ENCODE measurements at regions not wholly inside any gene's neighbourhood (a gene's known extent, or its start where the extent isn't known, plus 50 kb on each side); places are given as distances from the start of the nearest gene placed in this dataset.
"Not testable (repeated sequence)": the region's sequence is repeated elsewhere in the genome, so short reads cannot be mapped to it uniquely, and the experiment has no call there.

DNA sequence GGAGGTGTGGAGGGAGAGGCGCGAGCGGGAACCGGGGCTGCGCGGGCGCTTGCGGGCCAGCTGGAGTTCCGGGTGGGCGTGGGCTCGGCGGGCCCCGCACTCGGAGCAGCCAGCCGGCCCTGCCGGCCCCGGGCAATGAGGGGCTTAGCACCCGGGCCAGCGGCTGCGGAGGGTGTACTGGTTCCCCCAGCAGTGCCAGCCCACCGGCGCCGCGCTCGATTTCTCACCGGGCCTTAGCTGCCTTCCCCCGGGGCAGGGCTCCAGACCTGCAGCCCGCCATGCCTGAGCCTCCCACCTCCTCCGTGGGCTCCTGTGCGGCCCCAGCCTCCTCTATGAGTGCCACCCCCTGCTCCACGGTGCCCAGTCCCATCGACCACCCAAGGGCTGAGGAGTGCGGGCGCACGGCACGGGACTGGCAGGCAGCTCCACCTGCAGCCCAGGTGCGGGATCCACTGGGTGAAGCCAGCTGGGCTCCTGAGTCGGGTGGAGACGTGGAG is 141.4 kb downstream of the SPRY1 start:
- DNase-seq (ENCODE audit: low spot score): not testable (repeated sequence)

DNA sequence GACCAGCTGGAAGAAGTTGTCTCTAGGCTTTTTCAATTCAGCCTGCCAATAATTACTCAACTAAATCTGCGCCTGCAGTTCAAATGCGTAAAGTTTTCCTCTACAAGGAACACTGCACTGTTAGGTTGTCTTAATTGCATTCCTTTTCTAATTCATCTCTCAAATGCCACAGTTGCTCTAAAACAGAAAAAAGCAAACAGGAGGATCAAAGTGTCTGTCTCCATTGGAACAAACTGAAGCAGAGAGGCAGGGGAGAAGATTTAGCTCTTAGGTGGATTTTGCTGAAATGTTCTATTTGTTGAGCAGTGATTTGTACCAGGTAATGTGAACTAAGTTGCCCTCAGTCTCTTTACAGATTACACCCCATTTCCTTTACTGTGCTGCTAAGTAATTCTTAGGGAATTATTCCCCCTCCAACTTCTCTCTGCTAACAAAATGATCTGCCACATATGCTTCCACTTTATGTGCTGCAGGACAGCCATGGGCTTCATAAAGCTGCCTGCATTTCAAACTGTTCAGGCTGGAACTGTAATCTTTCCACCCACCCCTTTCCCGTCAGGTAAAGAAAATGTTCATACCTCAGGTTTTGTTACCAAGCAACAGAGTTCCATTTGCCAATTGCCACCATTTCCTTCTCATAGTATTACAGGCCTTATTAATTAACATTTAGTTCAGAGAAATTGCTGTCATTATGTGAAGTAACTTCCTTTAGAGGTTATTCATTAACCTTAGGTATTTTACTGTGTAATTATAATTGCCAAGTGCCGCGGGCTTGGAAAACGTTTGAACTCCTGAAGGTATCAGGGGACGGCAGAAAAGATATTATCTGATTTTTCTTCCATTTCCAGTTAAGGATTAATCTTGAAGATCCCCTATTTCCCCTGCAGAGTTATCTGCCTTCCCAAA is 149.3 kb downstream of the SPRY1 start:
- no peak for DNase-seq (ENCODE audit: low spot score)

DNA sequence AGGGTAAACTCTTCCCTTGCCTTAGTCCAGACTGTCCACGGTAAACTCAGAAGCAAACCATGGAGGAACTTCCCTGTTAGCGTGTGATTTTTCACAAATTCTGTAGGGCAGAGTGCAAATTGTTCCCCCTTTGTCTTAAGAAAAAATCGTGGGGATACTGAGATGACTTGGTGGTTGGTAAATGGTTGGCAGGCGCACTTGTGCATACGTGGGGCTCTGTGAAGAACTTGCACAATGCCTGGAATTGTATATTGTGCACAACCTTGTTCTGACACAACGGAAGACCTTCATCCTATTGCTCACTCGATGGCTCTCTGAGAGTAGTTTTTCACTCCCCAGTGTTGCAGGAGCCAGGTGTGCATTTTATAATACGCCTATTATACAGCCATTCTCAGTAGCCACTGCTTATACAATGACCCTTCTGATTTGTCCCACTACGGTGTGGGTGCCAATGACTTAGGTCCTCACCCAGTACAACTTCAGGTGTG is 150.0 kb downstream of the SPRY1 start:
- no peak for DNase-seq (ENCODE audit: low spot score)

DNA sequence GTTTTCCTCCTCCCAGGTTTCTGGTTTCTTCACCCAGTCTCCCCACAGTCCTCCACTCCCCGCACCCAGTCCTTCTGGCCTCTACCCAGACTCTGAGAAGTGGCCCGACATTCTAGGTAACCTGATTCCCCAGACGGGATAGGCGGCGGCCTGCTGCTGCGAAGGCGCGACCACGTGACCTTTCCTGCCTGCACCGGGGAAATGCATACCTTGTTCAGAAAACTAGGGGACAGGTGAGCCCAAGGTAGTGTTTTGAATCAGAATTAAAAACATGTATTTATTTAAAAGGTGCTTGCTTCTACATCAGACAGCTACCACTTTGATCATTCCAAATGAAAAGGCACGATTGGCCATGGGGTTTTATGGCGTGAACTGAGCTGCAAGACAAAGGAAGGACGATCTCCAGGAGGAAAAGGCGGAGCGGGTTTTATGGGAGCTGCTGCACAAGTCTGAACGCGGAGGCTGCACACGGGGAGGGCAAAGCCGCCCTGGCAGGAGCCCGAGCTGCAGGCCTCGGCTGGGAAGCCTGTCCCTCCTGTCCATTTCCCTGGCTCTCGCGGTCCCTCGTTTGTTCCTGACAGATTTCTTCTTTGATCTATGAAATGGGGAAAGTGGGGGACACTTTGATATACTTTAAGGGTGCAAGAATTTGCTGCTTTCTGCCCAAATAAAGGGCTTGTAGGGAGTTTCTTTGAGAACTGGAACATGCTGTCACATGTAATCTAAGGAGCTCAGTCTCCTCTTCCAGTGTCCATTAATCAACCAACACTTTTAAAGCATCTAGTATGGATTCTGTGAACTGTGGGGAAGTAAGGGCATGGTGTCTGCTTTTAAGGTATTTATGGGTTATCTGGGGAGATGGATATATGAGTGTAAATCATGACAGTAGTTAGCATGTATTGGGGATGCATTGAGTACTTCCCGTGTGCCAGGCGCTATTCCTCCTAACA is 150.9 kb downstream of the SPRY1 start:
- no peak for DNase-seq (ENCODE audit: low spot score)

DNA sequence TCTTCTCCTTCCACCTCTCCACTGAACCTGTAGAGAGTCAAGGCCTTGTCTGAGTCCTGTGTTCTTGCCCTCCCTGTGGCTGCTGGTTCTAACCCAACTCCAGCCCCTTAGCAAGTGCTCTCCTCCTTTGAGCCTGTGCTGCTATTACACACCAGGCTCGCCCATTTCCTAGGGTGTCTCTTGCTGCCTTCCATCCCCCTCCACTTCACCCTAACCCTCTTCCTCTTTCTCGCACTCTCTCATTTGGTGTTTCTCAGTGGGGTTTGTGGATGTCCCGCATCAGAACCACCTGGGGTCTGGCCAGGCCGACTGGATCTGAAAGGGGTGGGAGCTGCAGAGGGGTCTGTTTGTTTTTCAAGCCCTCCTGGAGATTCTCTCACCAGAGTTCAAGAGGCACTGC is 156.7 kb downstream of the SPRY1 start:
- no peak for DNase-seq (ENCODE audit: low spot score)

DNA sequence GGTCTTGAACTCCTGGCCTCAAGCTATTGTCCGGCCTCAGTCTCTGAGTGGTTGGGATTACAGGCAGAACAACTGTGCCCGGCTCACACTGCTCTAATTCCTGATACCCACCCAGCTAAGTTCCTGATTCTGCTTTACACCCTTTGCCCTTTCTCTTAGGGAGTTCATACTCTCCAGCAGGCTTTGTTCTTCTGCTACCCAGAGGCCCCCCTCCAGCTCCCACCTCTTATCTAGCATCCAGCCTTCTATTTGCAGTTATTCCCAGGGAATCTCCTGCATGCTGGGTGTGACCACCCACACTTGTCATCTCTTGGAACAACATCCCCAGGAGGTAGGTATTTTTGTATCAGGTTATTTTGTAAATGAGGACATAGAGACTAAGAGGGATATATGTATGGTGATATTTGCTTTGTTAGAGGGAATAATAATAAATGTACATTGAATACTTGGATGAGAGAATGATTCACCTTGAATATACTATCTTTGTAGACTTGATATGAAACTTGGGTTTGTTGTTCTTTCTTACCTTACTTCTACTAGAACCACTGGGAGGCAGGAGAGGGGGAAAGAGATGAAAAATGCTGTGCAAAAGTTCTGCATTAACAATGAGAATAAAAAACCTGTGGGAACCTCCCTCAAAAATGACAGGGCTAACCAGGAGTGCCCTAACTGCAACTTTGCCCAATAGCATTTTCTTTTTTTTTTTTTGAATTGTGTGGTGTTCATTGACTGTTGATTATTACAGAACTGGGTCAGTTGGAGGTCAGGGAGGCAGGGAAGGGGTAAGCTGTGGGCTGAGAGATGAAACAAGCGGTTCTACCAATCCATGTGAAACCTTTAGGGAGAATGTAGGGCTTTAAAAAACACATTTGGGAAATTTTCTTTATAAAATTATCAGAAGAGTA is 157.4 kb downstream of the SPRY1 start:
- no peak for DNase-seq (ENCODE audit: low spot score)

DNA sequence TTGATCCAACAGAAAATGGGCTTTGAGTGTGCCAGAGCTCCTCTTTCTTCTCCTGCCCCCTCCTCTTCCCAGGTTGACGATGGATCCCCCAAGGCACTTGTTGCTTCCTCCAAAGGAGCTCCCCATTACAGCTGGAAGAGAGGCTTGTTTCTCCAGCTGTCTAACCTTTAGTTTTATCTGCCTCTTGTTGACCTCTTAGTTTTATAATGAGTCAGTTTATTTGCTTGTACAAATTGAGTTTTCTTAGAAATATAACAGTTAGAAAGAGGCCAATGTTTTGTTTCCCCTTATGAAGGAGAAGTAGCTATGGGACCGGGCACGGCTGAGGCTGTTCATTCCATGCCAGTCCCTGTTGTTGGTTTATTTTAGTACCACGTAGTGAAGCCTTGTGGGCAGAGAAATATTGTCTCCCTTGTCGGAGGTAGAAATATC is 158.2 kb downstream of the SPRY1 start:
- DNase-seq (ENCODE audit: low spot score): no peak

DNA sequence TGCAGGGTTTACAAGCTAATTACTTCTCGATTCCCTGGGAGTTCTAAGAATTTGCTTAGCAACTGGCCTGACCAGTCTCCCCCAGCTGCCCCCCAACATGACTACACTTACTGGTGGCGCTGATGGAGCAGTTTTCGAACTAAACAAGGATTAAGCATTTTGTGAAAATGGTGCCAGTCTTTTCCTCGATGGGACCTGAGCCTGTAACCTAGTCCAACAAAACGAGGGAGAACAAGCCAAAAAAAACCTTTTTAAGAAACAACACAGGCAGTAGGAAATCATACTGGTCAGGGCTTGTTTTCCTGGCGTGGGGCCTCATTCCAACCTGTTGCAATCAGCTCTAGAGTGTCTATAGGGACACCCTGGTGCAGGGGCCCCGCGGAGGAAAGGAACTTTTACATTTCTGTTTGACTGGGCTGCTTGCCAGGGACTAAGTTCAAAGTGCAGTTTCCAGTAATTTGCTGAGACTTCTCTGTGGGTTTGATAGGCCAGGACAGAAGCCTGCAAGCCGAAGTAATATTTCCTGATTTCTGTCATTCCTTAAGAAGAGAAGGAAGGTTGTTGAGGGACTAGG is 158.7 kb downstream of the SPRY1 start:
- no peak for DNase-seq (ENCODE audit: low spot score)

DNA sequence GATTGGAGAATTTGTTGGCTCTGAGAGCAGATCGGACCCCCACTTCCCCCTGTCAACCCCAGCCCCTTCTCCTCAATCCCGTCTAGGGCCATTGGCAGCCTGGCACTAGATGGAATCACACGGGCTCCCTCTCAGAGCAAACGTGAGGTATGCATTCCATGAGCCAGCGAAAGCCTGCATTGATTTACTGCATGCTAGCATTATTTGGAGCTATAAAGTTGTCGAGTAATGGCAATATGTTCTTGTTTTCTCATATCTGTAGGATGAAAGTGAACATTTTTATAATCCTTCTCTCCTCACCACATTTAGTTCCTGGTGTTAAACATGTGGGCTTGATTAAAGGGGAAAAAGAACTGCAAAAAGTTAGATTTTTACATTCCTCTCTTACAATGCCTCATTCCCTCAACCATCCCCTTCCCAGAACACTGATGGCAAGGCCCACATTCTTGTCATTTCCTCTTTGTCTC is 159.2 kb downstream of the SPRY1 start:
- DNase-seq (ENCODE audit: low spot score): no peak

DNA sequence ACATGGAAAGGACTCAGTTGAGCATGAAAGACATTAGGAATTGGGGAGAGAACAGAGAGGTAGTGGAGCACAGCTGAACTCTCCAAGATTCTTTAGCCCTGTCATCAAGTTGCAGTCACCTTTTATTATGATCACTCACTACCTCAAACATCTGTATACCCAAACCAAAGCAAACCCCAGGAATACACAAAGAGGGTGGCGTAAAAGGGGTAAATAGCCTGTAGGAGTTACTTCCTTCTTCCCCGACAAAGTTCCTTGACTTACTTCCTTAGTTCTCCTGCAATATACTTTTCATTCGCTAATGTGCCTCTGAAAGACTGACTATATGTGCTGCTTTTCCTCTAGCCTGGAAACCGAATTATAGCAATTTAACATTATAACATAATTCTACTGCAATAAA is 159.9 kb downstream of the SPRY1 start:
- DNase-seq (ENCODE audit: low spot score): no peak

DNA sequence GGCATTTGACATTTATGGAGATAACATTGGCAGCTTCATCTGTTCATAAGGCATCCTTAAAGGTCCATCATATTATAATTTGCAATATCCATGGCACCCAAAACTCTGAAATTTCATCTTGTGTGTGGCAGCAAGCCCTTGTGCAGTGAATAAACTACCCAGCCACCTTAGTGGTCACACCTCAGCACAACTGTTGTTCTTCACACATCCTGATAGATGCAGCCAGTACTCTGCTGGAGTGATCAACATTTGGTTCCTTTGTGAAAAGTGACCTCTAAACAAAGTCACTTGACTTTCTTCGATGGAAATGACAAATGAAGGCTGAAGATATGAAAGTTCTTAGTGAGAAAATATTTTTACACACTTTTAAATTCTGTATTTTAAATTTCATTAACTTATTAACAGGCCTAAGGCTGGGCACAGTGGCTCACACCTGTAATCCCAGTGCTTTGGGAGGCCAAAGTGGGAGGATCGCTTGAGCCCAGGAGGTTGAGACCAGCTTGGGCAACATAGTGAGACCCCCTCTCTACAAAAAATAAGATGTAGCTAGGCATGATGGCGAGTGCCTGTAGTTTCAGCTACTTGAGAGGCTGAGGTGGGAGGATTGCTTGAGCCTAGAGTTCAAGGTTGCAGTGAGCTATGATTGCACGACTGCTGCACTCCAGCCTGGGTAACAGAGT is 161.4 kb downstream of the SPRY1 start:
- no peak for DNase-seq (ENCODE audit: low spot score)

DNA sequence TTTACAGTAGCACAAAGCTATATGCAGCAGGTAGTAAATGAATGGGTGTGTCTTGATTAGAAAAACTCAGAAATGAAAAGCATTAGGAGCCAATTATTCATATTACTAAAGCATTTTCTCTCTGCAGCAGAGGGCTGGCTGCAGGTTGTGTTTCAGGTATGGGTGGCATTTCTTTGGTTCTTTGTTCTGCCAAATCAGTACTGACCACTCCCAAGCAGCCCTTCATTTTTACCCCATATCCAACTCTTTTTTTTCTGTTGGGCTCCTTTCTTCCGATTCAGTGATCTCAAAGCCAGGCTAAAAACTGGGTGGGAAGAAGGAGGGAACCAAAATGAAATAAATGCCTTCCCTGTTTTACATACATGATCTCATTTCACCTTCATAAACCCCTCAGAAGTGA is 162.3 kb downstream of the SPRY1 start:
- DNase-seq (ENCODE audit: low spot score): no peak

DNA sequence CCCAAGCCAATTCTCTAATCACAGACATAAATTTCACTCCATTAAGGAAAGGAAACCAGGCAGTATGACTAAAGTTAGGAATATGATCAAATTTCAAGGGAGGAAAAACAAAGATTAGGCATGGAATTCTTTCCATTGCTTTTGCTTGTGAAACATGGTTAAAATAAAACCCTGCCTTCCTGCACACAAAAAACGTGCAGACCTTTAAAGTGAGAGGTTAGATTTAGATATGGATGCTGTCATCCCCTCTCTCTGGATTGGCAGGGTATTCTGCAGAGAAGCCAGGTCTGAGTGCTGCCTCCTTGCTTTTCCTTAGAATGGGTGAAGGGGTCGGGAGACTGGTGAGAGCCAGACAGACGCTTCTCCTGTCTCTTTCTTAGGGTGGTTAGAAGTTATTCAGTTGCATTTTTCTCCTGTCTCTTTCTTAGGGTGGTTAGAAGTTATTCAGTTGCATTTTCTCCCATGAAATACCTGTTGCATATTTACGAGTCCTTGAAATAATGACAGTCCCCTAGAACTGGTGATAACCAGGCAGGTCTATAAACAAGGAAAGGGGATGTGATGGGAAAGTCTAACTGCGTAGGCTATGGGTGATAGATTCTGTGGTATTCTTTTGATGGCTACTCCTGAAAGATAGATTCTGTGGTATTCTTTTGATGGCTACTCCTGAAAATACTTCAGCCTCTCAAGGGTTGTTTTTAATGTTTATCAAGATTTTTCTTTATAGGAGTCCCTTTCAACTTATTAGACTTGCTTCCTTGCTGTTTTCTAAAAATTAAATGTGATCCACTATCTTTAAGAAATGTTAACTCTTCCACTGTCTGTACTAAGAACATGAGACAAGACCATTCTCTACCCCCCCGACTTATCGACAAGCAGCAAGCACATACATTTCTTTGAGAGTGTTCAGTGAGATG is 163.6 kb downstream of the SPRY1 start:
- no peak for DNase-seq (ENCODE audit: low spot score)

DNA sequence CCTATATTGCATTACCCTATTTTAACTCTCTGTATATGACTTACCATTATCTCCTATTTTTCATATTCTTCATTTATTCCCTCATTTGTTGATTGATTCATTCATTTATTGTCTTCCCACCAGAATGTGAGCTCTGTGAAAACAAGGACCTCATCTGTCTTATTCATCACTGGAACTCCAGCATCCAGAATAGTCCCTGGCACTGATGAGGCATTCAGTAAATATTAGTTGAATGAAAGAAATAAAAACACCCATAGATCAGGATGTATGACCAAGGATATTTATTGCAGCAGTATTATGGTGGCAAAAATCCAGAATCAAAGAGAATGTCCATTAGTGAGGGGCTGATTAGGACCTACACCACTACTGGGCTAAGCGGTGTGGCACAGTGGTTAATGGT is 164.9 kb downstream of the SPRY1 start:
- no peak for DNase-seq (ENCODE audit: low spot score)

DNA sequence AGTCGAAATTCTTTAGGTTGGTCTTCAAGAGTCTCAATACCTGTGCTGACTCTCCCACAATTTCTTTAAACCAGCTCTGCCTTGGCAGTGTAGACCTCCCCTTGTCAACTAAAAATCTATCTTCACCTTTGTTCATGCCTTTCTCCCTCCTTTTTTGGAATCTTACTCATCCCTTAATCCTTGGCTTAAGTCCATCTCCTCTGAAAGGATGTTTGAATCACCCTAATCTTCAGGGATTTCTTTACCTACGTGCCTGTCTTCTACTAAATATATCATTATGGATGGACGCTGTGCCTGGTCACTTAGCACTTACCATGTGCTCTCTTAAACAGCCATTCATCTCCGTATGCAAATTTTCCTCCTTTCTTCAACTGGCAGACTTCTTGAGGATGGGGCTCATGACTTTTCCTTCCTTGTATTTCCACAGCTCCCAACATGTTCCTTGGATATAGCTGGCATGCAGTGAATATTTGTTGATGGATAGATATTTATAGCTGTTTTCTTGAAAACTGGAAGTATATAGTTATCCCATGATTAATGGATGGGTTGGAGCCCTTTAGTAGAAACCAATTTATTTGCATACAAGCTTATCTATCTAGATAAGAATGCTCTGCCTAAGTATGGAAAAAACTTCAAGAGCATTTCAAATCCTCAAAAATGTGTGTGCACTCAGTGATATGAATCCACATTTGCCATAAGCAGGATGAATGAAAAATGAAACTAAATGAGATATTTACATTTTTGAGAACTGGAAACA is 166.6 kb downstream of the SPRY1 start:
- no peak for DNase-seq (ENCODE audit: low spot score)

DNA sequence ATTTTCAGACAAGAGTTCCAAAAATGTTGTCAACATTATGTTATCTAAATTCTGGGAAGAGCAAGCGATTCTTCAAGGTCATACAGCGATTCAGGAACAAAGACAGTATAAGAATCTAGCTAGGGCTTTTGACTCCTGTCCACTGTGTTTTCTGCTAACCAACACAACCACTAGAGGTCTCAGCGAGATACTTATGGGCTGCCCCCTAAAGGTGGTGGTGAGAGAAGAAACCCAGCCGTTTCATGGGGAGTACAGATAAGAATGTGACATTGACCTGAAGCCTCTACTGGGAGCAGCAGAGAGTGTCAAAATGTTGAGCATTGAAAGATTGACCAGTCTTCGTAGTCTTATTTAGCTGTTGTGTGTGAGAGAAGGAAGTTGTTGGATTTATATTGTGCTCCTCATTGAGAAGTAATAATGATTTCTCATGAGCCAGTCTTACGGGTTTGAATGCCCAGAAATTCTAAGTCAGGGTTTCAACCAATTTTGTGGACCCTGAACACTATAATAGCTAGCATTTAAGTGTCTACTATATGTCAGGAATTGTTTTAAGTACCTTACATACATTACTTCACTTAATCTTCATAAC is 168.3 kb downstream of the SPRY1 start:
- peak; percentile 69 for DNase-seq (ENCODE audit: low spot score)

DNA sequence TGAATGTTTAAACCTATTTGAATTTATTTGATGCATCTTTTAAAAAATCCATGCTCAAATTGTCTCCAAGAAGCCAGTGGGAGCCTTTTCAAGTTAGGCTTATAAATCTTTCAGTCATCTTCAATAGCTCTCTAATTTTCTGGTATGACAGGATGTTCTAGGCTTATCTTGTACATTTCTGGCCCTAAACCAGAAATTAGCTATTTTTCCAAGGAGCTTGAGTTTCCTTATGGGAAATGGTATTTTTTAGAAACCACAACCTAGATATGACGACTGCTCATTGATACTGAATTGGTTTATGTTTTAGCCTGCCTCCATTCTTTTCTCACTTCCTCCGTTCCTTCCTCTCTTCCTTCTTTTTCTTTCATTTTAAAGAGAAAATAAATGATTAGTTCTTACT is 172.3 kb downstream of the SPRY1 start:
- DNase-seq (ENCODE audit: low spot score): no peak

DNA sequence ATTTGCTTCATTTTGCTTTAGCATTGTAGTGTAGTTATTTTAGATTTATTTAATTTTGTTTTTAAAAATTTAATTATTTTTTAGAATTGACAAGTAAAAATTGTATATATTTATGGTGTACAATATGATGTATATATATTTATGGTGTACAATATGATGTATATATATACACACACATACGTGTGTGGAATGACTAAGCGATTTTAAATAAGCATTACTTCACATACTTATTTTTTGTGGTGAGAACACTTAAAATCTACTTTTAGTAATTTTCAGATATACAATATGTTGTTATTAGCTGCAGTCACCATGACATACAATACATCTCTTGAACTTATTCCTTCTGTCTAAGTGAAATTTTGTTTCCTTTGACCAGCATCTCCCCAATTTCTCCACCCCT is 172.9 kb downstream of the SPRY1 start:
- DNase-seq (ENCODE audit: low spot score): no peak

All from A172 (cell line).